Central memory CD8-positive, alpha-beta T cell (primary cell): ENCODE measurements at regions not wholly inside any gene's neighbourhood (a gene's known extent, or its start where the extent isn't known, plus 50 kb on each side); places are given as distances from the start of the nearest gene placed in this dataset.
"Not testable (repeated sequence)": the region's sequence is repeated elsewhere in the genome, so short reads cannot be mapped to it uniquely, and the experiment has no call there.

Source experiments
- ATAC-seq: fragments of 150-1000 bp; cut with Tn5 transposase; replicated peaks from 2 replicates; pipeline ENCODE4 v1.10.0; 2022; ENCODE audit warnings: mild to moderate bottlenecking, moderate FRiP score, moderate number of reproducible peaks; ENCODE audit not compliant: poor library complexity, severe bottlenecking; ENCODE audit errors: extremely low read depth
- DNase-seq, 2 donors: peaks; one replicate each; pipeline ENCODE4 v3.0.0; 2021; ENCODE audit warnings: low spot score in 2 of 2
- H3K27ac Mint-ChIP-seq: one replicate; pipeline ENCODE4 v1.8.0; 2022; ENCODE audit warnings: low read depth, mild to moderate bottlenecking, moderate library complexity, mixed read lengths
- H3K27me3 Mint-ChIP-seq: one replicate; pipeline ENCODE4 v1.8.0; 2022; ENCODE audit warnings: mixed read lengths
- H3K36me3 Mint-ChIP-seq: one replicate; pipeline ENCODE4 v1.8.0; 2022; ENCODE audit warnings: mild to moderate bottlenecking, moderate library complexity, mixed read lengths; ENCODE audit not compliant: insufficient read depth
- H3K4me1 Mint-ChIP-seq: one replicate; pipeline ENCODE4 v1.8.0; 2022; ENCODE audit warnings: mixed read lengths
- H3K4me3 Mint-ChIP-seq: one replicate; pipeline ENCODE4 v1.8.0; 2022; ENCODE audit warnings: mild to moderate bottlenecking, moderate library complexity, mixed read lengths
- H3K9me3 Mint-ChIP-seq: one replicate; pipeline ENCODE4 v1.8.0; 2022; ENCODE audit warnings: mixed read lengths

GRCh38 chr21:28074676-28075075, 918.0 kb downstream of the LTN1 start:
- DNase-seq (no peak), ATAC-seq (no peak)
- H3K4me1 Mint-ChIP-seq: no peaks in the 10 kb centered on the region
- H3K36me3 Mint-ChIP-seq: no peaks in the 10 kb centered on the region
- H3K9me3 Mint-ChIP-seq: peaks cover 6% of the 10 kb centered on the region
- no peaks in the 10 kb centered on the region for H3K27me3 Mint-ChIP-seq
- no peak overlapping the region for H3K4me3 Mint-ChIP-seq
- H3K27ac Mint-ChIP-seq: no peak overlapping the region

- H3K27ac Mint-ChIP-seq: no peak overlapping the region
- peaks cover 6% of the 10 kb centered on the region for H3K9me3 Mint-ChIP-seq
- no peak overlapping the region for H3K4me3 Mint-ChIP-seq
- no peaks in the 10 kb centered on the region for H3K4me1 Mint-ChIP-seq
- no peaks in the 10 kb centered on the region for H3K27me3 Mint-ChIP-seq
- no peaks in the 10 kb centered on the region for H3K36me3 Mint-ChIP-seq
- DNase-seq (no peak), ATAC-seq (no peak)
Observed at GRCh38 chr21:28072601-28073000, 920.1 kb downstream of the LTN1 start.

- no peaks in the 10 kb centered on the region for H3K27me3 Mint-ChIP-seq
Observed at GRCh38 chr21:28069450-28069923, 923.2 kb downstream of the LTN1 start.

GRCh38 chr21:28068455-28069358, 924.0 kb downstream of the LTN1 start:
- no peak for DNase-seq
- Mint-ChIP-seq H3K27me3 (no peaks in the 10 kb centered on the region), H3K36me3 (no peaks in the 10 kb centered on the region), H3K4me1 (no peaks in the 10 kb centered on the region), H3K27ac (no peak overlapping the region), H3K9me3 (peaks cover 12% of the 10 kb centered on the region), H3K4me3 (no peak overlapping the region)
- no peak for ATAC-seq

More at GRCh38 chr21:28069450-28069923, 923.2 kb downstream of the LTN1 start:
- no peak for ATAC-seq
- H3K27ac Mint-ChIP-seq: no peak overlapping the region
- no peaks in the 10 kb centered on the region for H3K4me1 Mint-ChIP-seq
- peaks cover 12% of the 10 kb centered on the region for H3K9me3 Mint-ChIP-seq
- no peak overlapping the region for H3K4me3 Mint-ChIP-seq
- H3K36me3 Mint-ChIP-seq: no peaks in the 10 kb centered on the region
- no peak for DNase-seq

- no peaks in the 10 kb centered on the region for H3K27me3 Mint-ChIP-seq
- H3K9me3 Mint-ChIP-seq: peaks cover 6% of the 10 kb centered on the region
- no peak overlapping the region for H3K27ac Mint-ChIP-seq
- H3K4me1 Mint-ChIP-seq: no peaks in the 10 kb centered on the region
- DNase-seq (no peak), ATAC-seq (no peak)
- H3K36me3 Mint-ChIP-seq: no peaks in the 10 kb centered on the region
- no peak overlapping the region for H3K4me3 Mint-ChIP-seq
Observed at GRCh38 chr21:28066596-28067387, 925.9 kb downstream of the LTN1 start.

- peaks cover 6% of the 10 kb centered on the region for H3K9me3 Mint-ChIP-seq
- H3K27me3 Mint-ChIP-seq: no peaks in the 10 kb centered on the region
- ATAC-seq: no peak
- H3K4me1 Mint-ChIP-seq: no peaks in the 10 kb centered on the region
- H3K27ac Mint-ChIP-seq: no peak overlapping the region
- no peak overlapping the region for H3K4me3 Mint-ChIP-seq
- H3K36me3 Mint-ChIP-seq: no peaks in the 10 kb centered on the region
- no peak for DNase-seq
Observed at GRCh38 chr21:28066076-28066475, 926.6 kb downstream of the LTN1 start.

GRCh38 chr21:28063241-28064216, 929.1 kb downstream of the LTN1 start:
- Mint-ChIP-seq H3K27ac (no peak overlapping the region), H3K27me3 (no peaks in the 10 kb centered on the region), H3K4me1 (no peaks in the 10 kb centered on the region), H3K9me3 (peaks cover 8% of the 10 kb centered on the region), H3K4me3 (no peak overlapping the region), H3K36me3 (no peaks in the 10 kb centered on the region)
- DNase-seq (no peak), ATAC-seq (no peak)

GRCh38 chr21:28052956-28053355, 939.7 kb downstream of the LTN1 start:
- not testable (repeated sequence) for H3K4me1 Mint-ChIP-seq, H3K36me3 Mint-ChIP-seq, H3K9me3 Mint-ChIP-seq, DNase-seq, ATAC-seq, H3K27ac Mint-ChIP-seq, H3K4me3 Mint-ChIP-seq, H3K27me3 Mint-ChIP-seq

- ATAC-seq, H3K9me3 Mint-ChIP-seq, H3K27ac Mint-ChIP-seq, H3K4me3 Mint-ChIP-seq, H3K4me1 Mint-ChIP-seq, H3K27me3 Mint-ChIP-seq, H3K36me3 Mint-ChIP-seq, DNase-seq: not testable (repeated sequence)
Observed at GRCh38 chr21:28051649-28052048, 941.0 kb downstream of the LTN1 start.

GRCh38 chr21:28035692-28036091, 957.0 kb downstream of the LTN1 start:
- H3K9me3 Mint-ChIP-seq, ATAC-seq, H3K4me1 Mint-ChIP-seq, DNase-seq, H3K4me3 Mint-ChIP-seq, H3K27me3 Mint-ChIP-seq, H3K27ac Mint-ChIP-seq, H3K36me3 Mint-ChIP-seq: not testable (repeated sequence)

- not testable (repeated sequence) for H3K27me3 Mint-ChIP-seq, H3K27ac Mint-ChIP-seq, ATAC-seq, DNase-seq, H3K4me3 Mint-ChIP-seq, H3K36me3 Mint-ChIP-seq, H3K9me3 Mint-ChIP-seq, H3K4me1 Mint-ChIP-seq
Observed at GRCh38 chr21:28034916-28035315, 957.8 kb downstream of the LTN1 start.

GRCh38 chr21:28034334-28034733, 958.3 kb downstream of the LTN1 start:
- not testable (repeated sequence) for H3K27me3 Mint-ChIP-seq, H3K36me3 Mint-ChIP-seq, DNase-seq, H3K27ac Mint-ChIP-seq, ATAC-seq, H3K4me1 Mint-ChIP-seq, H3K4me3 Mint-ChIP-seq
- H3K9me3 Mint-ChIP-seq: peaks cover 11% of the 10 kb centered on the region
